Renal cortex interstitium (tissue), 11 donors: ENCODE measurements at regions not wholly inside any gene's neighbourhood (a gene's known extent, or its start where the extent isn't known, plus 50 kb on each side); places are given as distances from the start of the nearest gene placed in this dataset.

Experiments used
- DNase-seq, 11 donors: peaks; one replicate each; pipeline ENCODE4 v3.0.0-alpha.2; 2013; ENCODE audit warnings: low read depth in 9 of 11, low spot score in 4 of 11; ENCODE audit errors: extremely low read depth in 1 of 11

- no peak for DNase-seq
These were observed 164.0 kb upstream of the RASGEF1B start for GRCh38 chr4:81635739-81636138.

- DNase-seq: no peak
These were observed 163.3 kb upstream of the RASGEF1B start for GRCh38 chr4:81634766-81635549.

- DNase-seq: no peak
These were observed 162.5 kb upstream of the RASGEF1B start for GRCh38 chr4:81634165-81634564.

GRCh38 chr4:81632581-81633299 lies 161.0 kb upstream of the RASGEF1B start:
- DNase-seq: no peak

GRCh38 chr4:81631958-81632441 lies 160.3 kb upstream of the RASGEF1B start:
- DNase-seq: peak in 7 of 11 donors; percentile 18 to 57 (median 42)

- DNase-seq: no peak
These were observed 157.7 kb upstream of the RASGEF1B start for GRCh38 chr4:81629366-81629765.

- no peak for DNase-seq
These were observed 156.8 kb upstream of the RASGEF1B start for GRCh38 chr4:81628489-81628888.

- no peak for DNase-seq
These were observed 155.9 kb upstream of the RASGEF1B start for GRCh38 chr4:81627590-81627989.

GRCh38 chr4:81626851-81627250 lies 155.1 kb upstream of the RASGEF1B start:
- no peak for DNase-seq

- DNase-seq: no peak
These were observed 154.0 kb upstream of the RASGEF1B start for GRCh38 chr4:81625422-81626417.

- DNase-seq: no peak
These were observed 151.7 kb upstream of the RASGEF1B start for GRCh38 chr4:81623434-81623833.

- DNase-seq: no peak
These were observed 150.9 kb upstream of the RASGEF1B start for GRCh38 chr4:81622474-81623184.

GRCh38 chr4:81622028-81622427 lies 150.3 kb upstream of the RASGEF1B start:
- no peak for DNase-seq

- DNase-seq: no peak
These were observed 149.8 kb upstream of the RASGEF1B start for GRCh38 chr4:81621490-81621889.

GRCh38 chr4:81620442-81620841 lies 148.7 kb upstream of the RASGEF1B start:
- DNase-seq: no peak

GRCh38 chr4:81617545-81617944 lies 145.8 kb upstream of the RASGEF1B start:
- DNase-seq: no peak

GRCh38 chr4:81611221-81611620 lies 139.5 kb upstream of the RASGEF1B start:
- DNase-seq: no peak

- no peak for DNase-seq
These were observed 138.1 kb upstream of the RASGEF1B start for GRCh38 chr4:81609844-81610243.

GRCh38 chr4:81607950-81608349 lies 136.2 kb upstream of the RASGEF1B start:
- DNase-seq: no peak
